NB4 (cell line): ENCODE measurements at regions not wholly inside any gene's neighbourhood (a gene's known extent, or its start where the extent isn't known, plus 50 kb on each side); places are given as distances from the start of the nearest gene placed in this dataset.

Experiments used
- MYC ChIP-seq: IDR thresholded peaks from 2 replicates; pipeline ENCODE4 v1.6.1; 2011; ENCODE audit warnings: low read depth, low read length
- POLR2A ChIP-seq: IDR thresholded peaks from 2 replicates; pipeline ENCODE4 v1.6.1; 2011; ENCODE audit warnings: mild to moderate bottlenecking; ENCODE audit not compliant: insufficient read length; ENCODE audit errors: extremely low read depth
- TF ChIP-seq, protein P1 (sequence below): IDR thresholded peaks from one replicate; pipeline ENCODE4 v1.5.1; 2012; ENCODE audit warnings: low read depth, low read length
- TF ChIP-seq, protein P2 (sequence below): IDR thresholded peaks from 2 replicates; pipeline ENCODE4 v1.6.1; 2011; ENCODE audit warnings: low read depth, low read length

DNA sequence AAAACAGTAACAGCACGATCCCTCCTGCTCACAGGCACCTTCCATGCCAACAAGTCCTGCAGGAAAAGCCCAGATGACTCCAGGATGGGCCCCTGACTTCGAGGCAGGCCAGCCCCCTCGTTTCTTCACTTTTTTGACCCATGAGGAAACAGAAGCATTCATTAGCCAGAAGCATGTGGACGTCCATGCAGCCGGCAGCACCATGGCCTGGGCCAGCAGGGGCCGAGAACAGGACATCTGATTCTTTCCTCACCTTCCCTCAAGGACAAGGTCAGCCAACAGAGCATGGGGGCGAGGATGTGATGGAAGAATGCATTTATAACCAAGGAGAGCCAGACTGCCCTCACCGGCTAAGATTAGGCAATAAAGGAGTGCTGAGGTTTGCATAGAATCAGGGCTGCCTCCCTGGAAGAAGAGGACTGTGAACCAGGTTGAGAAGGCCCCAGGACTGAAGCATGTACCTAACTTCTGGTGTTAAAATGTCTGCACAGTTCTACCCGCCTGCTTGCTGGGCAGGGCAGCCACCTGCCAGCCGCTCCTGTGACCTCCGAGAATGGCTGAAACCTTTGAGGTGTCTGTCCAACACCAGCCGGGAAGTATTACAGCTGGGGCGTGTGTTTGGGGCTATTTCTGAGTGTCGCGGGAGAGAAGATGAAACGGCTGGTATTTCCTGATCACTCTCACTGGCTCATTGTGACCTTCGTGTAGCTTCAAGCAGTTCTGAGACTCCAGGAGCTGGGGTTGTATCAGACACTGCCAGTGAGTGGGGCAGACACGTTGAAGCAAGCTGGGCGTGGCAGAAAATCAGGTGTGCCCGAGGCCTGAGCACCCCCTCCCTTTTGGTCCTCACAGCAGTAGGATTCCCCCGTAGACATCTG is 94.0 kb upstream of the TNRC6C start:
- TF ChIP-seq, protein P1, sequence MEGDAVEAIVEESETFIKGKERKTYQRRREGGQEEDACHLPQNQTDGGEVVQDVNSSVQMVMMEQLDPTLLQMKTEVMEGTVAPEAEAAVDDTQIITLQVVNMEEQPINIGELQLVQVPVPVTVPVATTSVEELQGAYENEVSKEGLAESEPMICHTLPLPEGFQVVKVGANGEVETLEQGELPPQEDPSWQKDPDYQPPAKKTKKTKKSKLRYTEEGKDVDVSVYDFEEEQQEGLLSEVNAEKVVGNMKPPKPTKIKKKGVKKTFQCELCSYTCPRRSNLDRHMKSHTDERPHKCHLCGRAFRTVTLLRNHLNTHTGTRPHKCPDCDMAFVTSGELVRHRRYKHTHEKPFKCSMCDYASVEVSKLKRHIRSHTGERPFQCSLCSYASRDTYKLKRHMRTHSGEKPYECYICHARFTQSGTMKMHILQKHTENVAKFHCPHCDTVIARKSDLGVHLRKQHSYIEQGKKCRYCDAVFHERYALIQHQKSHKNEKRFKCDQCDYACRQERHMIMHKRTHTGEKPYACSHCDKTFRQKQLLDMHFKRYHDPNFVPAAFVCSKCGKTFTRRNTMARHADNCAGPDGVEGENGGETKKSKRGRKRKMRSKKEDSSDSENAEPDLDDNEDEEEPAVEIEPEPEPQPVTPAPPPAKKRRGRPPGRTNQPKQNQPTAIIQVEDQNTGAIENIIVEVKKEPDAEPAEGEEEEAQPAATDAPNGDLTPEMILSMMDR, result no peak
- TF ChIP-seq POLR2A (no peak), MYC (no peak)
- TF ChIP-seq, protein P2, sequence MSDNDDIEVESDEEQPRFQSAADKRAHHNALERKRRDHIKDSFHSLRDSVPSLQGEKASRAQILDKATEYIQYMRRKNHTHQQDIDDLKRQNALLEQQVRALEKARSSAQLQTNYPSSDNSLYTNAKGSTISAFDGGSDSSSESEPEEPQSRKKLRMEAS, result no peak
